ENCODE measurements at regions not wholly inside any gene's neighbourhood (a gene's known extent, or its start where the extent isn't known, plus 50 kb on each side); places are given as distances from the start of the nearest gene placed in this dataset.

GRCh38 chrX:39504227-39504626 lies 593.5 kb downstream of the BCOR start:
- TF ChIP-seq POLR2A (IDR thresholded peaks at IDR 0.05) (no peak), CTCF (IDR thresholded peaks at IDR 0.05) (no peak), EP300 (IDR thresholded peaks at IDR 0.05) (no peak)
